ENCODE measurements at regions not wholly inside any gene's neighbourhood (a gene's known extent, or its start where the extent isn't known, plus 50 kb on each side); places are given as distances from the start of the nearest gene placed in this dataset.

GRCh38 chr20:10790013-10790412 is 116.2 kb upstream of the JAG1 start:
- TF ChIP-seq CTCF (IDR thresholded peaks at IDR 0.05) (no peak), REST (IDR thresholded peaks at IDR 0.05; ENCODE audit: insufficient read depth in 1 of 2, low read depth in 2 of 2, low read length in 1 of 2) (no peak)

Data from Panc1 (cell line).